Mesothelial cell of epicardium (in vitro differentiated cells): ENCODE measurements at regions not wholly inside any gene's neighbourhood (a gene's known extent, or its start where the extent isn't known, plus 50 kb on each side); places are given as distances from the start of the nearest gene placed in this dataset.

ENCODE experiments used
- DNase-seq, 2 experiments: peaks; one replicate each; pipeline ENCODE4 v3.0.0; 2021; ENCODE audit warnings: low spot score in 2 of 2; ENCODE audit not compliant: unreplicated experiment in 2 of 2
- H3K27ac Mint-ChIP-seq: 2 replicates; pipeline ENCODE4 v1.8.0; 2021; ENCODE audit warnings: mixed read lengths
- H3K27me3 Mint-ChIP-seq: 2 replicates; pipeline ENCODE4 v1.8.0; 2021; ENCODE audit warnings: low read depth, mixed read lengths
- H3K36me3 Mint-ChIP-seq: 2 replicates; pipeline ENCODE4 v1.8.0; 2021; ENCODE audit warnings: mixed read lengths
- H3K4me1 Mint-ChIP-seq: 2 replicates; pipeline ENCODE4 v1.8.0; 2021; ENCODE audit warnings: mixed read lengths
- H3K4me3 Mint-ChIP-seq: 2 replicates; pipeline ENCODE4 v1.8.0; 2021; ENCODE audit warnings: mild to moderate bottlenecking, moderate library complexity, mixed read lengths
- H3K9me3 Mint-ChIP-seq: 2 replicates; pipeline ENCODE4 v1.8.0; 2021; ENCODE audit warnings: mixed read lengths
- TF ChIP-seq, protein P1 (sequence below): fragments of 200-600 bp; sonication (generic); IDR thresholded peaks from one replicate; pipeline ENCODE4 v1.5.0; 2021; ENCODE audit warnings: antibody characterized with exemption; ENCODE audit not compliant: unreplicated experiment

DNA sequence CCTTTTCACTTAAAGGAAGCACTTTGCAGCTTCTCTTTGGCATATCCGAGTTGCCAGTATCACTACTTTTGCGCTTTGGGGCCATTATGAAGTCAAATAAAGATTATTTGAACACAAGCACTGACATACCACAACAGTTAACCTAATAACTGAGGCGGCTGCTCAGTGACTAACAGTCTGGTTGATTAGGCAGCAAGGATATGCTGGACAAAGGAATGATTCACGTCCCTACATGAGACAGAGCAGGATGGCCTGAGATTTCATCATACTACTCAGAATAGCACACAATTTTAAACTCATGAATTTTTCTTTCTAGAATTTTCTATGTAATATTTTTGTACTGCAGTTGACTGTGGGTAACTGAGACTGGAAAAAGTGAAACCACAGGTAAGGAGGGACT, 56.9 kb upstream of the E2F7 start:
- Mint-ChIP-seq H3K4me3 (no peak overlapping the region), H3K36me3 (no peaks in the 10 kb centered on the region), H3K9me3 (peaks cover 7% of the 10 kb centered on the region), H3K27me3 (peaks cover 16% of the 10 kb centered on the region), H3K4me1 (no peaks in the 10 kb centered on the region), H3K27ac (no peak overlapping the region)
- TF ChIP-seq, protein P1, sequence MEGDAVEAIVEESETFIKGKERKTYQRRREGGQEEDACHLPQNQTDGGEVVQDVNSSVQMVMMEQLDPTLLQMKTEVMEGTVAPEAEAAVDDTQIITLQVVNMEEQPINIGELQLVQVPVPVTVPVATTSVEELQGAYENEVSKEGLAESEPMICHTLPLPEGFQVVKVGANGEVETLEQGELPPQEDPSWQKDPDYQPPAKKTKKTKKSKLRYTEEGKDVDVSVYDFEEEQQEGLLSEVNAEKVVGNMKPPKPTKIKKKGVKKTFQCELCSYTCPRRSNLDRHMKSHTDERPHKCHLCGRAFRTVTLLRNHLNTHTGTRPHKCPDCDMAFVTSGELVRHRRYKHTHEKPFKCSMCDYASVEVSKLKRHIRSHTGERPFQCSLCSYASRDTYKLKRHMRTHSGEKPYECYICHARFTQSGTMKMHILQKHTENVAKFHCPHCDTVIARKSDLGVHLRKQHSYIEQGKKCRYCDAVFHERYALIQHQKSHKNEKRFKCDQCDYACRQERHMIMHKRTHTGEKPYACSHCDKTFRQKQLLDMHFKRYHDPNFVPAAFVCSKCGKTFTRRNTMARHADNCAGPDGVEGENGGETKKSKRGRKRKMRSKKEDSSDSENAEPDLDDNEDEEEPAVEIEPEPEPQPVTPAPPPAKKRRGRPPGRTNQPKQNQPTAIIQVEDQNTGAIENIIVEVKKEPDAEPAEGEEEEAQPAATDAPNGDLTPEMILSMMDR, result no peak
- DNase-seq, result no peak

GRCh38 chr12:77120156-77121085, 55.1 kb upstream of the E2F7 start:
- no peak overlapping the region for H3K27ac Mint-ChIP-seq
- no peaks in the 10 kb centered on the region for H3K4me1 Mint-ChIP-seq
- TF ChIP-seq, protein P1, result no peak
- peaks cover 16% of the 10 kb centered on the region for H3K27me3 Mint-ChIP-seq
- H3K4me3 Mint-ChIP-seq, result no peak overlapping the region
- no peaks in the 10 kb centered on the region for H3K36me3 Mint-ChIP-seq
- H3K9me3 Mint-ChIP-seq, result peaks cover 7% of the 10 kb centered on the region
- no peak for DNase-seq

DNA sequence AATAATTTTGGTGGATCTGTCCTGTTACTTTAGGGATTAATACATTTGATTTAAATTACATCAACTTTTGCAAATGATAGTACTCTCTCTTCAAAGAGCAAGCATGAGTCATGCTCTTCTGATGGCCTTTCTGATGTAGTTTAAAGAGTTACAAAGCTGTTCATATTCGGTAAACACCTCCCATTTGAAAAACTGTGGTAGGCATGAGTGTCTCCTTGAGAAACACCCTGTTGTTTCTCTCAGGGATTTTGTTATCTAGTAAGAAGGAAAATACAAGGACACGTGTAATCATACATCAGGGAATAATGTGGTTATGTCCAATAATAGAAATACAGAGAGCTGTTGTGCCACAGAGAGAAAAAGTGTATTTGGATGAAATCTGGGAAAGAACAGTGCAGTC, 53.3 kb upstream of the E2F7 start:
- H3K4me3 Mint-ChIP-seq, result no peak overlapping the region
- DNase-seq, result no peak
- H3K27me3 Mint-ChIP-seq, result peaks cover 10% of the 10 kb centered on the region
- TF ChIP-seq, protein P1, result no peak
- no peak overlapping the region for H3K27ac Mint-ChIP-seq
- H3K4me1 Mint-ChIP-seq, result no peaks in the 10 kb centered on the region
- H3K9me3 Mint-ChIP-seq, result no peaks in the 10 kb centered on the region
- no peaks in the 10 kb centered on the region for H3K36me3 Mint-ChIP-seq

DNA sequence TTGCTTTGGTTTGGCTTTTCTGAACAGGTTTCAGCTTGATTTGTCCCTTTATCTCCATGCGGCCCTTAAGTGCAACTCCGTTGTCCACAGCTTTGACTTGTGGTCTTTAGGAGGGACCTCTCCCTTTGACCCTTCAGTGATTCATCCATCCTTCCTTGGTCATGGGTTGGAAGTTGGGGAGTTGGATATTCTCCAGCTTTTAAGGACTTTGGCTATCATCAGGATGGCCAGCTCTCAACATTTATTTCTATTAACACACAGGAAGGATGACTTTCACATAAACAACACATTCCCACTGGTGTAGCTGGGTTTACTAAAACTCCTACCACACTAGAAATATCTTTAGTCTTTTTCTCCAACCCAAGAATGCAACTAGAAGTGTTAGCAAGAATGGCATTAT, 50.9 kb upstream of the E2F7 start:
- Mint-ChIP-seq H3K4me3 (no peak overlapping the region), H3K4me1 (no peaks in the 10 kb centered on the region), H3K36me3 (no peaks in the 10 kb centered on the region), H3K27me3 (peaks cover 5% of the 10 kb centered on the region), H3K27ac (no peak overlapping the region), H3K9me3 (peaks cover 4% of the 10 kb centered on the region)
- TF ChIP-seq, protein P1, result no peak
- DNase-seq, result no peak

DNA sequence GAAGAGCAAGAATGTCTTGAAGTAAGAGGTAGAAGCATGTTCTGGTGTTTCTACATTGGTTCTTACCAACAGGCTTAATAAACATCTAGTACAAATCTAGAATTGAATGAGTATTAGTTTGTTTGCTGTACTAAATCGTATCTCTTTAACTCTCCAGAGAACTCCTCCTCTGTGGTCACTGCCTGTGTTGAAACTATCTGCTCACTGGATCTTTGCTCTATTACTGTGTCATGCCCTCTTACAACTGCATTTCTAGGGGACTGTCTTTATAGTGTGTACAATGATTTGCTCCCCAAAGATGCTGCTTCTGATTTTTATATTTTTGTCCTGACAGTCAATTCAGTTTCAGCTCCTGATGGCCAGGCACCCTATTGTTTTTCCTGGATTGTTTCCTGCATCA, 50.1 kb upstream of the E2F7 start:
- TF ChIP-seq, protein P1, result no peak

More for the DNA sequence above, 50.1 kb upstream of the E2F7 start:
- peaks cover 12% of the 10 kb centered on the region for H3K9me3 Mint-ChIP-seq
- no peaks in the 10 kb centered on the region for H3K36me3 Mint-ChIP-seq
- H3K27me3 Mint-ChIP-seq, result peaks cover 2% of the 10 kb centered on the region
- no peaks in the 10 kb centered on the region for H3K4me1 Mint-ChIP-seq
- H3K27ac Mint-ChIP-seq, result no peak overlapping the region
- H3K4me3 Mint-ChIP-seq, result no peak overlapping the region
- DNase-seq, result no peak
